ENCODE measurements at regions not wholly inside any gene's neighbourhood (a gene's known extent, or its start where the extent isn't known, plus 50 kb on each side); places are given as distances from the start of the nearest gene placed in this dataset.

- TF ChIP-seq, protein P1, sequence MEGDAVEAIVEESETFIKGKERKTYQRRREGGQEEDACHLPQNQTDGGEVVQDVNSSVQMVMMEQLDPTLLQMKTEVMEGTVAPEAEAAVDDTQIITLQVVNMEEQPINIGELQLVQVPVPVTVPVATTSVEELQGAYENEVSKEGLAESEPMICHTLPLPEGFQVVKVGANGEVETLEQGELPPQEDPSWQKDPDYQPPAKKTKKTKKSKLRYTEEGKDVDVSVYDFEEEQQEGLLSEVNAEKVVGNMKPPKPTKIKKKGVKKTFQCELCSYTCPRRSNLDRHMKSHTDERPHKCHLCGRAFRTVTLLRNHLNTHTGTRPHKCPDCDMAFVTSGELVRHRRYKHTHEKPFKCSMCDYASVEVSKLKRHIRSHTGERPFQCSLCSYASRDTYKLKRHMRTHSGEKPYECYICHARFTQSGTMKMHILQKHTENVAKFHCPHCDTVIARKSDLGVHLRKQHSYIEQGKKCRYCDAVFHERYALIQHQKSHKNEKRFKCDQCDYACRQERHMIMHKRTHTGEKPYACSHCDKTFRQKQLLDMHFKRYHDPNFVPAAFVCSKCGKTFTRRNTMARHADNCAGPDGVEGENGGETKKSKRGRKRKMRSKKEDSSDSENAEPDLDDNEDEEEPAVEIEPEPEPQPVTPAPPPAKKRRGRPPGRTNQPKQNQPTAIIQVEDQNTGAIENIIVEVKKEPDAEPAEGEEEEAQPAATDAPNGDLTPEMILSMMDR (IDR thresholded peaks at IDR 0.05), result no peak
- TF ChIP-seq POLR2A (IDR thresholded peaks at IDR 0.05), result no peak
Measured at GRCh38 chr16:48105976-48106375, 49.8 kb downstream of the ABCC12 start.
